Stimulated activated CD4-positive, alpha-beta T cell treated with anti-CD3 and anti-CD28 coated beads, Interleukin-1b, Interleukin-23, amount 100 ng/mL, for 48 hours (primary cell): ENCODE measurements at regions not wholly inside any gene's neighbourhood (a gene's known extent, or its start where the extent isn't known, plus 50 kb on each side); places are given as distances from the start of the nearest gene placed in this dataset.

Experiments used
- DNase-seq: peaks from one replicate; pipeline ENCODE4 v3.0.0-alpha.2; 2020

DNA sequence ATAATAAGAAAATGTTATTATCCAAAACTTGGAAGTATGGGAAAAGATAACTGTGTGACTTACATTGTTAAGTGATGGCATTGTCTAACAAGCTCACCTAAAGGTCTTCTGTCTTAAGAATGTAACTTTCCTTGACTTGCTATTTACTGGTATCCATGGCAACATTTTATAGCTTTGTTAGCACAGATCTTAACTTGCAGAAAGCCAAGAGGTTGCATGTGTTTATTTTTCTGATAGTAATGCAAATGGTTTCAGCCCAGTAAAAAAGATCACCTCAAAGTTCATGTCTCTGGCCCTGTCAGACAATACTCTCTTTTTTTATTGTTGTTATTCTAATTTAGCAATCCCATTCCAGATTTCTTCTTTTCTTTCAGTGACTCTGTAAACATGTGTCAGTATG is 425.3 kb downstream of the SPRY1 start:
- DNase-seq: no peak

DNA sequence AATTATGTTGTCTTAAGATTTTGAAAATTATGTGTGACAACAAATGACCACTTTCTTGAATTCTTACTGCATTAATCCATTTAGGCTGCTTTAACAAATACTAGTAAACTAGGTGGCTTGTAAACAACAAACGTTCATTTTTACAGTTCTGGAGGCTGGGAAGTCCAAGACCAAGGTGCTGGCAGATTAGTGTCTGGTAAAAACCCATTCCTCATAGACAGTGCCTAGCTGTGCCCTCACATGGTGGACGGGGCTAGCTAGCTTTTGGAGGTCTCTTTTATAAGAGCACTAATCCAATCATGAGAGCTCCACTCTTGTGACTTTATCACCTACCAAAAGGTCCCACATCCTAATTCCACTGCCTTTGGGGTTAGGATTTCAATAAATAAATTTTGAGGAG is 425.8 kb downstream of the SPRY1 start:
- no peak for DNase-seq

DNA sequence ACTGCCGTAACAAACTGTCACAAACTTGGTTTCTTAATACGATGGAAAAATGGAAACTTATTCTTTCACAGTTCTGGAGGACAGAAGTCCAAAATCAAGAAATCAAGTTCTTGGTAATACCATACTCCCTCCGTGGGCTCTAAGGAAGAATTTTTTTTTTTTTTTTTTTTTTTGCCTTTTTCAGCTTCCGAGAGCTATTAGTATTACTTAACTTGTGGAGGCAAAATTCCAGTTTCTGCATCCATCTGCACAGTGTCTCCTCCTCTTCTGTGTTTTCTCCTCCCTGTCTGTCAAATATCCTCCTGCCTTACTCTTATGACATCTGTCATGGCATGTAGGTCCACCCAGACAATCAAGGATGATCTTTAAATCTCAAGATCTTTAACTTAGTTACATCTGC is 426.6 kb downstream of the SPRY1 start:
- DNase-seq: no peak

- DNase-seq: no peak
Measured at GRCh38 chr4:123824524-123824923, 427.9 kb downstream of the SPRY1 start.

GRCh38 chr4:123825596-123826291 is 429.1 kb downstream of the SPRY1 start:
- no peak for DNase-seq

GRCh38 chr4:123826896-123827295 is 430.3 kb downstream of the SPRY1 start:
- DNase-seq: no peak

- no peak for DNase-seq
Measured at GRCh38 chr4:123827511-123827910, 430.9 kb downstream of the SPRY1 start.

- DNase-seq: no peak
Measured at GRCh38 chr4:123830930-123831329, 434.3 kb downstream of the SPRY1 start.

GRCh38 chr4:123832173-123833026 is 435.8 kb downstream of the SPRY1 start:
- DNase-seq: no peak

DNA sequence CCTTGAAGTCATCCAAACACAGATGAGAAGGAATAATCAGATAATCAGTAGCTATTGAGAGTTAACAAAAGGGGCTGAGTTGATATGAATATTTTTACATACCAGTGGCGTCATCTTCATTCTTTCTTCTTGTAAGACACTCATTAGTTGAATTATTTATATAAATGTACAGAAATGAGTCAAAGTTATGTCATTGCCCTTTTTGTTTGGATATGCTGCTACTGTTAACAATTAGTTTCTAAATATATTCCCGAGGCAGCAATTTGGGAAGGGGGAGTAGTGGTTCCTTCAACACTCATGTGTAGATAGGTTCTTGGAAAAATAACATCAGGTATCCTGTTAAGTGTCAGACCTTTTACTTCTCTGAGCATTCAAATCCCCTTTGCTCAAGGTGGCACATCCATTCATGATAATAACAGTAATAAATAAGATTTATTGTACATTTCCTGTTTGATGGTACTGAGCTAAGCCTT is 436.6 kb downstream of the SPRY1 start:
- no peak for DNase-seq

DNA sequence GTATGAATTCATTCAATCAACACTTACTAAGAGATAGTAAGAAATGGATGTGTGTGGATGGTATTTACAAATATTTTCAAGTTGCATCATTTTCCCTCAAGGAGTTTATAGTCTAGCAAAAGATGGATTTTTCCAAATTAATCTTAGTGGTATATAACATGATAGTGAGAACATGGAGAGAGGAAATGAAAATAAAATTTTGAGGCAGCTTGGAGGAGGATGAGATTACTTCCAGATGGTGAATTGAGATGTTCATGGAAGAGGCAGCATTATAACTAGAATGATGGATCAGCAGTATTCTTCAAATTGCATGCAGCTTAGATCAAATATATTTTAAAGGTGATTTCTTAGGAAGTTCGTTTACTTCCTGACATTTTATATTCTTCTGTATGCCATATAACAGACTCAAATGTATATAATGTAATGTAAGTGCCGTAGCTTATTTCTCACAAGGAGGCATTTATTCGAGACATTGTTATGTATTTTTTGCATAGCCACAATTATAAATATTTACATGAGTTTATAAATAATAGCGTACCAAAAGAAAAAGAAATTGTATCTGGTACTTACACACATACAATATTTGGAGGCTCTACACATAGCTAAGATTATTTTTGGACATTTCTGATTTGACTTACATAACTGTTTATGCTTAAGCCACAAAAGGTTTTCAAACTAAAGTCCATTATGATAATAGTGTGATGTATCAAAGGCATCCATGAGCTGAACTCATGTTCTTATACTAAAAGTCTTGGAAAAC is 439.4 kb downstream of the SPRY1 start:
- DNase-seq: no peak

DNA sequence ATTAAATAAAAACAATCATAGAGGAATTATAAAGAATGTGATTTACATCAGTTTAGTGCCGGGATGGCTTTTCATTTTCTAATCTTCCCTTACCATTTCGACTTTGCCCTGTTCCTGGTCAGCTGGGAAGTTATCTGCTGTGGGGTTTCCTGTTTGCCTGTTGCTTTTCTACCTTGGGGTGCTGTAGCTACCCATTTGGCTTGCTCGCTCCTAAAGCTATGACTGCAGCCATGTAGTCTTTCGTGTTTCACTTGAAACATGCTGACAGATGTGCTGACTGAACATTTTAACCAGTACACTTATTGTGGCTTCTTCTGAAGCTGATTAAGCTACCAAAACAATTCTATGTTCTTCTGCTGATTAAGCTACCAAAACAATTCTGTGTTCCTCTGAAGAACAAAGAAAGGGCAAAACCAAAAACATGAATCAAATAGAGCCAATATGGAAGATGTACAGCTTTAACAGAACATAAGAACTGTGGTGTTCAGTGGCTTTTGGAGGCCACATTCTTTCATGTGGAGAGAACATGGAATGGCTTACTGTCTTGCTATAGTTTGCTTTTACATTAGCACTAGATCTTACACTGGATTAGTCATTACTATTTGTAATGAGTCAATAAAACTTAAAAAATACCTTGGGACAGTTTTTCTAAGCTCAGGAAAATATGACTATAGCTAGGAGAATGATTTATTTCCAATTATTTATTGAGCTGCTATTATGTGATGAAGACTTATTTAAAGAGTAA is 440.4 kb downstream of the SPRY1 start:
- no peak for DNase-seq

- DNase-seq: no peak
Measured at GRCh38 chr4:123838474-123838873, 441.9 kb downstream of the SPRY1 start.

DNA sequence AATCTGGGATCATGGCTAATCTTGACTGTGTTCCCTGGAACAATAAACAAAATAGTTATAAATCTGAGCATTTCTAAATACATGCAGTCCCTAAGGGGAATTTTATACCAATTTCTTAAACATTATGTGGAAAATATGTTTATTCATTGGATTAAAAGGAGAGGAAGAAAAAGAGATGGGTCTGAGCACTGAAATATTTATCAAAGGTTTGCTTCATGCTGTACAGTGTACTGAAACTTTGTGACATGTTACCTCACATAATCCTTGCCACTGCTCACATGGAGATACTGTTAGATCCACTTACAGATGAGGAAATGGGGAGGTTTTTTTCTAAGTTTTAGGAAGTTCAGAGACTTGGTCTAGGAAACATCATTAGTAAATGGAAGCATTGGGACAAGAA is 443.6 kb downstream of the SPRY1 start:
- DNase-seq: no peak

DNA sequence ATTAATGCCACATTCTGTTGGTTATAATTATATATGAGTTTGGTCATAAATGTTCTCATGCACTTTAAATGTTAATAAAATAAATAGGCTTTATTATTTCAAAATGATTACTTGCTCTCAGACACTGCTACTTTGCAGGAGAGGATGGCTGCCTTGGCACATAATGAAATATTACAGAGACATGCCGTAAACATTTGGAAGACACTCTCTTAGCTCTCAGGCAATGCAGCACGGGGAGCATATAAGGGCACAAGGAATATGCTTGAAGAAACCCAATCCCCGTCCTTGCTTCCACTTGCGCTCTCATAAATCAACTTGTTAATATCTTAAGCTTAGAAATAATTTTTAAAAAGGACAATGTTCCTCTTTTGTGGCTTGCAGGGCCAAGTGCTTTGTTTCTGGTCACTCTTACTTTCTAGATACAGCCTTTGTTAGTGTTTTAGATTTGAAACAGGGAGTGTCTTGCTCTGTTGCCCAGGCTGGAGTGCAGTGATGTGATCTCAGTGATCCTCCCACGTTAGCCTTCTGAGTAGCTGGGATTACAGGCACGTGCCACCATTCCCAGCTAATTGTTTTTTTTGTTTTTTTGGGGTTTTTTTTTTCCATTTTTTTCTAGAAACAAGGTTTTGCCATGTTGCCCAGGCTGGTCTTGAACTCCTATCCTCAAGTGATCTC is 445.0 kb downstream of the SPRY1 start:
- DNase-seq: no peak

DNA sequence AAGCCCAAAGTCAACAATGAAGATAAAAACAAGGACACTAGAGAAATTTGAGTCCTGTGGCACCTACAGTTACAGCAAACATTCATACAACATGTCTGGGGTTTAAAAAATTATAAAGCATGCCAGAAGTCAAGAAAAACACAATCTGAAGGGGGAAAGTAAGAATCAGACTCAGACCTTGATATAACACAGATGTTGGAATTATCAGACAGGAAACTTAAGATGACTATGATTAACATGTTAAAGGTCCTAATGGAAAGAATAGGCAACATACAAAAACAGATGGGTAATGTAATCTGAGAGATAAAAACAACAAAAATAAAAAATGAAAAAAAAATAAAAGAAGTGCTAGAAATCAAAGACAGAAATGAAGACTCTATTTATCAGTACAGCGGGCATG is 446.5 kb downstream of the SPRY1 start:
- DNase-seq: no peak

DNA sequence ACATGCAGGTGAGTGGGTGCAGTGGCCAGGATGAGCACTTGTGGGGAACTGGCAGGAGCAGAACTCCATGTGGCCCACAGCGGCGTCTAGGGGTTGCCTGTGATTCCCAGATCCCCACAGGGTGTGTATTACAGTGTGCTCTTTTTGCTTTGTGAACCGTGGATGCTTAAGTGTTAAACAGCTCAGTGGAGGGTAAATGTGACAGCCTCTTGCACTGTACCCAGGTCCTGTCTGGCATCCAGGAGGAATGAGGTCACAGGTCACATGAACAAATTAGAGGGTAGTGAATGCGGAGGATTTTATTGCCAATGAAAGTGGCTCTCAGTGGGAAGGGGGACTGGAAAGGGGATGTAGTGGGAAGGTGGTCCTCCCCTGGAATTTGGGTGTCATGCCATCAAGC is 447.8 kb downstream of the SPRY1 start:
- DNase-seq: no peak

GRCh38 chr4:123846092-123846491 is 449.5 kb downstream of the SPRY1 start:
- no peak for DNase-seq

DNA sequence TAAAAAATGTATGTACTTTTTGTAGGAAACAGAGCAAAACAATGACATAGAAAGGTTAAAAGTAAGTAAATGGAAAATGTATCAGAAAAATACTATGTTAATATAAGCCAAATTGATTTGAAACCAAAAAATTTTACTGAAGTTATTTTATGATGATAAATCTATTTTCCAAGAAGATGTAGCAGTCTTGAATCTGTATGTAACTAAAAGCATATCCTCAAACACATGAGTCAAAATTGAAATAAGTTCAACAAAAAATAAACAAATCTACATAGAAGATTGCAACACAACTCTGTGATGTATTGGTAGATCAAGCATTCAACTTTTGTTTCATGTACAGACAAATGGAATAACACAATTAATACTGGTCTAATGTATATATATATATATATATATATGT is 450.0 kb downstream of the SPRY1 start:
- no peak for DNase-seq

DNA sequence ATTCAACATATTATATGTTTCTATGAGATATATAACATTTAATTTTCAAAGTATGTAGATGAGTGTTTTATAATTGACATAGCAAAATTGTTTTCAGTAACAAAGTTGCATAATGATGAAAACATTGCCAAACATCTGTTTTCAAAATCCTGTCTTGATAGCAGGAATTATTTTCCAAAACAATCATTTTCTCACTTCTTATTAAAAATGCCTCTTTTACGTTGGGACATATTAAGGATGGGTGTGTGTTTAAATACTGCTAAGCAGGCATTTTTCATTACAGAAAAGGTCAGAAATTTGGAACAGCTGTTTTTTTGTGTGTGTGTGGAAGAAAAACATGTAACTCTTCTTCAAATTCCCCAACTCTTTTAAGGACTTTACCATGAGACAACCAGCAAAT is 452.0 kb downstream of the SPRY1 start:
- DNase-seq: no peak

DNA sequence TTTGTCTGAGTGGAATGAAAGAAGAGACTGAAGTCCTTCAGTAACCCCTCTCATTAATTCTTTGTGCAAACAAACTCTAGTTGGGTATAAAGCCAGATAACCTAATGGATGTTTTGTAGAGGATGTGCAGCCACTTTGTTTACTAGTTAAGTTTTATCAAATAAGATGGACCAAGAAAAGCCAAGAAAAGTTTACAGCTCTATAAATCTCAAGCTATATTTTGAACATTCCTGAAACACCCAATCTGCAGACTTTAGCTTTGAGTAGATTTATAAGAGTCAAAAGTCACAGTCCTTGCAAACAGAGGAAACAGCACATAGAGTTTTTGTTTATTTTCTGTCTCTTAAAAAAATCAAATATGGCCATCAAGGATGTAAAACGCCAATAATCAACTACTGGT is 452.9 kb downstream of the SPRY1 start:
- no peak for DNase-seq

- DNase-seq: no peak
Measured at GRCh38 chr4:123851521-123851920, 454.9 kb downstream of the SPRY1 start.
